GM19438 (cell line): ENCODE measurements at regions not wholly inside any gene's neighbourhood (a gene's known extent, or its start where the extent isn't known, plus 50 kb on each side); places are given as distances from the start of the nearest gene placed in this dataset.

Experiments
- ATAC-seq: cut with Tn5 transposase; IDR thresholded peaks from one replicate; pipeline ENCODE4 v1.9.1; 2021; ENCODE audit warnings: low read depth; ENCODE audit not compliant: unreplicated experiment

- no peak for ATAC-seq
Measured at GRCh38 chr20:39898467-39898852, 790.6 kb downstream of the MAFB start.

DNA sequence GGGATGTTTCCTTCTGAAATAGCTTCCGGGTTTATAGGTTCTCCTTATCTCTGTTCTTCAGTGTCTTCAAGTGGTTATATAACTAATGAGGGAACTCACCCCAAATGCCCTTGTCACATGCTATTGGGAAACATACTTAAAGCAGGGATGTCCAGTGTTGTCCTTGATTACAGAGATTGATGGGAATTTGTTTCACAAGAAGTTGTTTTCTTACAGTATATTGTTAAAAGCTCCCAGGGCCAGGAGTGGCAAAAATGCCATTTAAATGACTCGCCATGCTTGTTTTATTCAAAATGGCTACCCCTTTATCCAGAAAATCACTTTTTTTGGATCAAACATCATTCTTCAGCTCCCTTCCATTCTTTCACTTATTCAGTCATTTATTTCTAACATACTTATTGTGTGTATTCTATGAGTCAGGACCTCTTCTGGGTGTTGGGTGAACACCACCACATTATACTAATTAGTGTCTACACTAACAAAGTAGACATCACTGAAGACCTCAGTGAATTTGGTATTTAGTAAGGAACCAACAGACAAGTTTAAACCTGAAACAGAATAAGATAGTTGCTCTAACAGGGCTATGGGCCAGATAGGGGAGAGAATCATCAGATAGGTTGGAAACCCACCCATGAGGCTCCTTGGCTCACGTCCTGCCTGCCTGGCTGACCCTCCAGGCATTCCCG is 791.1 kb downstream of the MAFB start:
- no peak for ATAC-seq

DNA sequence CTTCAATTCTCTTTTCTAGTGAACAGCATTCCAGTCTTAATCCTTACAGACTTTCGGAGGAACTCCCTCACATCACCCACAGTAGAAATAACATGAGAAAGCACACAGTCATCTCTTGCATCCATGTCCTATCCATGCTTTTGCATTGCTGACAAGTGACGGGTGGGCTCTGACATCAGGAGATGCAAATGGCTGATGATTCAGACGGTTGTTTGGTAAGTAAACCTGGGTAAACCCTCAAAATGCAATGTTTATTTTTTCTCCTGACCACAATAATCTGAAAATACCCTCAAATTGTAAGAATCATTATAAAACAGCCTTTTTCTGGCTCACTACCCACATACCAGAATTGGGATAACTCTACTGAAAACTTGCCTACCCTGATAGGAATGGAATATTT is 792.0 kb downstream of the MAFB start:
- no peak for ATAC-seq

- ATAC-seq: no peak
Measured at GRCh38 chr20:39894067-39894466, 795.0 kb downstream of the MAFB start.

GRCh38 chr20:39893003-39893685 is 795.9 kb downstream of the MAFB start:
- ATAC-seq: no peak

- ATAC-seq: no peak
Measured at GRCh38 chr20:39890697-39891096, 798.3 kb downstream of the MAFB start.

DNA sequence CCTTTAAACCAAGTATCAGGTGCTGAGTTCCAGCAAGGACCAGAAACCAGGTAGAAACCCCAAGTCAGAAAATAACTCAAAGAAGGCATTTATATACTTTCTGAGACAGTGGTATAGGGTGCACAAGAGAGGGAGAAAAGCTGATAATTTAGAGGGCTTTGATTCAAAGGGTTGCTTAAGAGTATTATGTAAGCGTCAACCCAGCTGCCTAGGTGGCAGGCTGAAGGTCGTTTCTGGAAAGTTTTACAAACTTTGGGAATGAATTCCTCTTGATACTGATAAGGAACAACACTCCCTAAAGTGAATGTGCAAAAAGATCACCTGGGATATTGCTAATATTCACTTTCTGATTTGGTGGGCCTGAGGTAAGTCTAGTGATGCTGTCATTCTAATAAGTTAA is 800.7 kb downstream of the MAFB start:
- no peak for ATAC-seq

GRCh38 chr20:39886650-39887190 is 802.3 kb downstream of the MAFB start:
- ATAC-seq: no peak

GRCh38 chr20:39885975-39886649 is 802.9 kb downstream of the MAFB start:
- no peak for ATAC-seq

- no peak for ATAC-seq
Measured at GRCh38 chr20:39882806-39883205, 806.2 kb downstream of the MAFB start.

- no peak for ATAC-seq
Measured at GRCh38 chr20:39880890-39881289, 808.1 kb downstream of the MAFB start.

GRCh38 chr20:39879296-39879695 is 809.7 kb downstream of the MAFB start:
- no peak for ATAC-seq

GRCh38 chr20:39878809-39879208 is 810.2 kb downstream of the MAFB start:
- no peak for ATAC-seq

DNA sequence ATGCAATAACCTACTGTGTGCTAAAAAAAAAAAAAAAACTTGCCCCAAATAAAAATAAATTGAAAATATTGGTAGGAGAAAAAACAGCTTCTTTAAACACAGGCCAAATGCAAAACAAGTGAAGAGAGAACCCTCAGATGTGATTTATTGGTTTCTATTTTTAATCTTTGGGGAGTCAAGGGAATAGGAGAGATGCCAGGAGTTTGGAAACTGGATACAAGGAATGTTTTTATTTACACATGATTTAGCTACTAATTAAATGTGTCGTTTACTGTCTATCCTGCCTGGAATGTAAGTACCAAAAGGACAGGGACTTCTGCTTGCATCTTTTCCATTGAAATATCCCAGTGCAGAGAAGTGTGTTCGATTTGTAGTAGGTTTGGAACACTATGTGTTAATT is 810.7 kb downstream of the MAFB start:
- no peak for ATAC-seq

DNA sequence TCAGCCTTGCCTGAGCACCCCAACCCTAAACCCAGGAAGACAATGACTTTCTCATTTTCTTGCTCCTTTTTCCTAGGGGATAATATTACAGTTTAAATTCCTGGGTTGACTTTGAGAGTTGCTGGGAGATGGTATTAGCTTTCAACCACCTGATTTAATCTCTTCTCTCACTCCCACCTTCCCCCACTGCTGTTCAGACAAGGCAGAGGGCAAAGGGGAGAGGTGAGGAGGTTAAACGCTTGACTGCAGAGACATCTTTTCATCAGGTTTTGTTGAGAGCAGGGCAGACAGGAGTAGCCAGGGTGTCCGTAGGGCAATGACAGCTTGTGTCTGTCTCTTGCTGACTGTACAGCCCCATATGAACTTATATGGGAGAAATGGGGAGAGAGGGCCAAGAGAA is 811.2 kb downstream of the MAFB start:
- no peak for ATAC-seq

GRCh38 chr20:39876976-39877635 is 811.9 kb downstream of the MAFB start:
- ATAC-seq: no peak

GRCh38 chr20:39875492-39876110 is 813.4 kb downstream of the MAFB start:
- no peak for ATAC-seq

DNA sequence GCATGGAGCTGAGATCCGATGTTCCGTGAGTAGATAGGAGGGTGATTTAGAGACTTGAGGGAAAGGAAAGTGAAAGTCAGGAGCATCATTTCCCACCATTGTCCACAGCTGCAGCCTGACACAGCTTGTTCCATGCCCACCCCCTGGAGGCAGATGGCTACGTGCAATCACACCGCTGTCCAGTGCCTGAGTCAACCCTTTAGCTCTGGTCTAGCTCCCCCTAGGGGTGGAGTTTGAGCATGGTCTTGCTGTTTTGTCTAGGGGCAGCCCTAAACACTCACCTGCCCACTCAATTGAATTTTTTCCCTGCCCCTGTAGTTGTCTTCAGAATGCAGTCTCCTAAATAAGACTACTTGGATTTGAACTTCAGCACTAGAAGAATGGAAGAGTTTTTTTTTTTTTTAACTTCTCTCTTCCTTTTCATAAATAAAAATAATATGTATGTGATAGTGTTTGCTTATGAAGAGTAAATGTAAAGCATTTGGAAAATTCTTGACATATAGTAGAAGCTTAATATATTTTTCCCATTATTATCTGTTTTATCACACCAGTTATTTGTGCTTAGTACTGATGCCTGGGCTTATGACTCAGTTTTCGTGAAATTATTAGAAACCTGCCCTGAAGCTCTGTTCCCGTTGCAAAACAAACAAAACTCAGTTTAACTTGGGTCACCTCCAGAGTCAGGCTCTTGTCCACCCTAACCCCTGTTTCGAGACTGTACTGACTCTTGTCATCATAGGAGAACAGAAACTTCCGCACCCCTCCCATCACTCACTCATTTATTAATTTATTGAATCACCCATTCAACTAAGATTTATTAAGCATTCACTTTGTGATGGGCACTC is 814.8 kb downstream of the MAFB start:
- ATAC-seq: peak; percentile 66

DNA sequence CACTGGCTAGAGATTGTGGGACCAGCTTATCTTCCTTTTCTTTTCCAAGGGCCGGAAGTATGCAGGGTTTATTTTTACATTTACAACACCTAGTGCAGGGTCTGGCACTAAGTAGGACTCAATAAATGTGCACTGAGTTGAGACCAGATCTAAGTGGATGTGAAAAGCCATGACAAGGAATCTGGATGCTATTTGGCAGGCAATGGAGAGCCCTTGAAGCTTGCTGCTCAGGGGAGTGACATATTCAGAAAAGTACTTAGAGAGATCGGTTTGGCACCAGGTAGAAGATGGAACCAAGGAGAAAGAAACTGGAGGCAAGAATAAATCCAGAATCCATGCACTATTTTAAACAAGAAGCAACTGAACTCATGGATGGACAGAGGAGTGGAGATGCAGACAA is 815.8 kb downstream of the MAFB start:
- no peak for ATAC-seq

- no peak for ATAC-seq
Measured at GRCh38 chr20:39871013-39871412, 818.0 kb downstream of the MAFB start.
